ENCODE measurements at regions not wholly inside any gene's neighbourhood (a gene's known extent, or its start where the extent isn't known, plus 50 kb on each side); places are given as distances from the start of the nearest gene placed in this dataset.
A peak's percentile ranks its signal among the peaks of the same experiment; 100 is the strongest.
"Not testable (repeated sequence)": the region's sequence is repeated elsewhere in the genome, so short reads cannot be mapped to it uniquely, and the experiment has no call there.

GRCh38 chr1:91120936-91121335 lies 99.1 kb upstream of the ZNF644 start:
- ATAC-seq (ENCODE audit: poor library complexity) (no peak), DNase-seq (no peak)
- intact Hi-C loops (cut with DNase I), result no loop called here

DNA sequence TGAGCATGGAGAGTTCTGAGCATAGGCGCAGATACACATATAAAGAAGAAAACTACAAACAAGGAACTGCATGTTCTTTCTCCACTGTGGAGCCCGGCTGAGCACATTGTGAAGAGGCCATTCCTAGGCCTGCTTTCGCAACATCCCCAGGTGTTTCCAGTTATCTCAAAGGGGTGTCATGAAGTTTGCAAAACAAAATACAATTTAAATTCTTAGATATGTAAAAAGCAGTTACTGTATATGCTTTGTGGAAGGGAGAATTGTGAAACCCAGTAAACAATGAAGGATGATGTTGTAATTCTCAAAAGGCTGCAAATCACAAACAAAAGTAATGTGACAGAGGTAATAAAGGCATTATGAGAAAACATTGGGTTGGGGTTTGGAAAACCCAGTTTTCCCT lies 98.6 kb upstream of the ZNF644 start:
- intact Hi-C loops (cut with DNase I), result no loop called here
- DNase-seq (no peak), ATAC-seq (ENCODE audit: poor library complexity) (no peak)

GRCh38 chr1:91104712-91105111 lies 82.9 kb upstream of the ZNF644 start:
- ATAC-seq (ENCODE audit: poor library complexity), result no peak
- DNase-seq, result no peak
- intact Hi-C loops (cut with DNase I), result no loop called here

DNA sequence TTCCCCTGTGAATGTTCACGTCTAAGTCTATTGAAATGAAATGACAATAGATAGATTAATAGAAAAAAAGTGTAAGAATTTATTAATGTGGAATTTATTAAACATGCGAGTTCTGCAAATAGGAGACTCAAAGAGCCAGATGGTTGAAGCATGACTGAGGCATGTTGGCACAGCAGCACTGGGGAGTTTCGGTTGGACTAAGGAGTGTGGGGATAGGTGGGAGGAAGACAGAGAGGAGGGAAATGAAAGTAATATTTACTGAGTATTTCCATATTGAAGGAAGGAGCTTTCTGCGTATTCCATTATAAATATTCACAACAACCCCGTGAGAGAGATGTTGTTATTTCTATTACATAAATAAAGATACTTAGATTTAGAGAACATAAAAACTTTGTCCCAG lies 79.5 kb upstream of the ZNF644 start:
- DNase-seq, result no peak
- no peak for ATAC-seq (ENCODE audit: poor library complexity)
- intact Hi-C loops (cut with DNase I), result no loop called here

GRCh38 chr1:91099746-91100621 lies 78.1 kb upstream of the ZNF644 start:
- intact Hi-C loops (cut with DNase I), result no loop called here
- no peak for ATAC-seq (ENCODE audit: poor library complexity)
- no peak for DNase-seq

GRCh38 chr1:91098299-91098906 lies 76.6 kb upstream of the ZNF644 start:
- intact Hi-C loops (cut with DNase I), result no loop called here
- DNase-seq, result no peak
- ATAC-seq (ENCODE audit: poor library complexity), result no peak

GRCh38 chr1:91095321-91095720 lies 73.5 kb upstream of the ZNF644 start:
- intact Hi-C loops (cut with DNase I); ATAC-seq (ENCODE audit: poor library complexity); DNase-seq: not testable (repeated sequence)

DNA sequence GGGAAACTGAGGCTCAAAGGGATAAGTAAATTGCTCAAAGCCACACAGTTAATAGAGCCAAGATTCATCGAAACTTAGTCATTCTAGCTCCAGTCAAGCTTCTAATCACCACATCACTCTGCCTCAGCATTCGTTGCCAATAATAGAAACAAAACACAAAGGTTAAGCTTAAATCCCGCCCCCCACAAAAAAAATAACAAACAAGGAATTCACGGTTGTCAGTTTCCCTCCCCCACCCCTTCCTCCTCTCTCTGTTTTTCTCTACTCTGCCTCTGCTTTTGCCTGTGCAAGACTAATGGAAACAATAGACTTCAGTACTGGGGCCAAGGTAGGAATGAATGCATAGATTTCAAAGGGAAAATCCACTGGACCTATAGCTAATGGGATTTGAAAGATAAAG lies 70.7 kb upstream of the ZNF644 start:
- ATAC-seq (ENCODE audit: poor library complexity), result no peak
- intact Hi-C loops (cut with DNase I), result no loop called here
- DNase-seq, result no peak

GRCh38 chr1:91091812-91092211 lies 70.0 kb upstream of the ZNF644 start:
- DNase-seq, result no peak

GRCh38 chr1:91080650-91081049 lies 58.8 kb upstream of the ZNF644 start:
- intact Hi-C loops (cut with DNase I), result no loop called here
- no peak for DNase-seq
- no peak for ATAC-seq (ENCODE audit: poor library complexity)

More at GRCh38 chr1:91091812-91092211, 70.0 kb upstream of the ZNF644 start:
- no peak for ATAC-seq (ENCODE audit: poor library complexity)
- intact Hi-C loops (cut with DNase I), result no loop called here

GRCh38 chr1:91078859-91079258 lies 57.0 kb upstream of the ZNF644 start:
- intact Hi-C loops (cut with DNase I), result no loop called here
- DNase-seq (no peak), ATAC-seq (ENCODE audit: poor library complexity) (no peak)

DNA sequence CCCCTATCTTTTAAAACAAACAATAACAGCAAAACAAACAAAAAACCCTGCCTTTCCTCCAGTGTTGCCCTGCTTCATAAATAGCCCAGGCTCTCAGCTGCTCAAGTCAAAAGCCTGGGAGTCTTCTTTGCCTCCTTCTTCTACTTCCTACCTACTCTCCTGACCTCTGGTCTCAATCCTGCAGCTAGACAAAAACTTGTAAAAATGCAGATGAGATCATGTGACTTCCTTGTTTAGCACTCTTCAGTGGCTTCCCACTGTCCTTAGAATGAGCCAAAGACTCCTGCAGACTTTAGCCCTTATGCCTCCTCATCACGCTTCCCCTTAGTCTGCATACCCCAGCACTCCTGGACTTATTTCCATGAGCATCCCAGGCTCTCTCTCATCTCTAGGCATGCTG lies 55.0 kb upstream of the ZNF644 start:
- ATAC-seq (ENCODE audit: poor library complexity) (no peak), DNase-seq (no peak)
- intact Hi-C loops (cut with DNase I), result no loop called here

DNA sequence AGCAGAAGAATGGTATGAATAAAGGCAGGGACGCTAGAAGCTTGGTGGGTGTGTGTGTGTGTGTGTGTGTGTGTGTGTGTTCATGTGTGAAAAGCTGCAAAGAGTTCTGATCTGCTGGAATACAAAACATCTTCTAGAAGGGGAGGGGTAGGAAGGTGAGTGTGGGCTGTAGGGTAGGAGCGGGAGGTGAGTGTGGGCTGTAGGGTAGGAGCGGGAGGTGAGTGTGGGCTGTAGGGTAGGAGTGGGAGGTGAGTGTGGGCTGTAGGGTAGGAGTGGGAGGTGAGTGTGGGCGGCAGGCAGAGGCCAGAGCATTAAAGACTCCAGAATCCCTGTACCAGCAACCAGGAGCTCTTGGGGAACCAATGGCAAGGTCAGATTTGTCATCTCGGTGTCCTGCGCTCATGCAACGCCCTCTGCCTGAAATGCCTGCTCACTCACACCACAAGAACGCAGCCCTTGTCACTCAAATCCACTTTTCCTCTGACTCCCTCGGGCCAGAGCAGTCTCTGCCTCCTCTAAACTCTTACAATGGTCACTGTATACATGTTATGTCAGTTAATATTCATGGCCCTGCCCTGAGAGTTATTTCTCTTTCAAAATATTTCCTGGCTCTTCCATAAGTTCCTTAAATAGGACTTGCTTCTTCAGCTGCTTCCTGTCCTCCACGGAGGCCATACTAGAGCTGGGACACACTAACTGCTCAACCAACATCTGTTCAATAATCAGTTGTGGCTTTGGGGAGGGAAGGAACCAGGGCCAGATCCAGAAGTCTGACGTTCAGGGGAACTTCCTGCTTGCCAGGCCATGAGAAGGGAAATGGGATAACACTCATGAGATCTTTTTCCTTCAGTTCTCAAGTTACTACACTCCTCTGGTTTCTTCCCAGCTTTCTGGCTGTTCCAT lies 53.6 kb upstream of the ZNF644 start:
- intact Hi-C loops (cut with DNase I), result no loop called here
- no peak for DNase-seq
- peak; percentile 25 for ATAC-seq (ENCODE audit: poor library complexity)

- ATAC-seq (ENCODE audit: poor library complexity) (no peak), DNase-seq (no peak)
- intact Hi-C loops (cut with DNase I), result no loop called here
Observed at GRCh38 chr1:91073299-91073698, 51.5 kb upstream of the ZNF644 start.

- no peak for DNase-seq
- intact Hi-C loops (cut with DNase I), result no loop called here
- no peak for ATAC-seq (ENCODE audit: poor library complexity)
Observed at GRCh38 chr1:91071838-91072237, 50.0 kb upstream of the ZNF644 start.

All from Right ventricle myocardium superior (tissue), 1 donor.